Hippocampal formation (tissue), 2 donors: ENCODE measurements at regions not wholly inside any gene's neighbourhood (a gene's known extent, or its start where the extent isn't known, plus 50 kb on each side); places are given as distances from the start of the nearest gene placed in this dataset.

ENCODE experiments used
- DNase-seq, 2 donors: peaks; one replicate each; lab custom pipeline; 2025; lab: John Stamatoyannopoulos, UW

DNA sequence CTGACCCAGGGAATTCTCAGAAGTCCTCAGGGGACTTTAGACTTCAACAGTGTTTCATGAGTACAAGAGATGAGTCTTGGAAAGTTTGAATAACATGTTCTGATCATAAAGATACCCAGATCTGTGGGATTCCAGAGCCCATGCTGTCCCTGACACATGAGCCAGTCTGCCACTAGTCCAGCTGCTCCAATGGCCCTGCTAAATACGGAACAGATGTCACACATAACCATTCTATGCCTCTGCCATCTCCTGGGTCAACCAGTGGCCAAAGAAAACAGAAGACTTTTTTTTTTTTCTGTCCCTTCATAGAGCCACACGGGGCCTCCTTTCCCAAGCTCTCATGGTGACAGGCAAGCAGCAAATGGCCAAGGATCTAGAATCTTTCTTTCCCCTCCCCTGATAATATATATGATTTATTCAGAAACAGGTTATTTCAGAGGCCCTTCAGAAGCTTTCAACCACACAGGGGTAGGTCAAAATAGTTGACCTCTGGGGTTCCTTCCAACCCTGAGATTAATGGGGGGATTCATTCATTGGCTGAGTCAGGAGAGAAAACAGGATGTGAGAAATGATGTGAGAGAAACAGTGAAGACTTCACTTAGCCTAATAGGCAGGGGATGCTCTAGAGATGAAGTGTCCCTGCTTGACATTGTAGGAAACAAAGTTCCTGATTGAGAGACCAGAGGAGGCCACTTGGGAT is 367.7 kb downstream of the CDK5RAP2 start:
- DNase-seq, result no peak

- no peak for DNase-seq
Measured at GRCh38 chr9:120210274-120210673, 369.7 kb downstream of the CDK5RAP2 start.

DNA sequence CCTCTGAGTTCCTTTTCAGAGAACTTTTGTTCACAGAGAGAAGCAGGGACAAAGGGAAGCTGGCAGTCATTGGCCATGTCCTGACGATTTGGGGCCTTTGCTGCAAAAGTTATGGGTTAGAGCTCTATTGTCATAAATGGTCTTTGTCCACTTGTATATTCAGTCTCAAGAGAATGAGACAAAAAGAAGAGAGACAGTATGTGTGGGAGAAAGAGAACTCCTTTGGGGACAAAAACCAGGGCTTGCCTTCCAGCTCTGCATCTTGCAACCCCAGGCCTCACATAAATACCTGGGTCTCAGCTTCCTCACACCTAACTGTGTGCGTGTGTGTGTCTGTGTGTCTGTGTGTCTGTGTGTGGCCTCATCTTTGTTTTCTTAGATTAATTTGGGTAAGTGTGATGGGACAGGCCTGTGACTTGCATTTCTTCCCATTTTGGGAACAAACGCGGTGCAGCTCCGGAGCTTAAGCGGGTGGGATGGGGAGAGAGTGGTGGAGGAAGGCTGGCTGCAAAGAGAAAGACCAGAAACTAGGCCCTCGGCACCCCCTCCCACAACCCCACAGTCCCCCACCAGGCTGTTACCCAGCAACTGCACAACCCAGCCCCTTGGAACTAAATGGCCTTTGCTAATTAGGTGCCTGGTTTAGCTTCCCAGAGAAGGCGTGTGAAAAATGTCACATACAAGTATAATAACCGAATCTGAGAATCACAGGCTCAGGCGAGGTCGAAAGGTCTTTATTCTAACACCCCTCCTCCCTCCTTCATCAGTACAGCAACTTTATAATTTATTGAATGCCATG is 376.9 kb downstream of the CDK5RAP2 start:
- no peak for DNase-seq

DNA sequence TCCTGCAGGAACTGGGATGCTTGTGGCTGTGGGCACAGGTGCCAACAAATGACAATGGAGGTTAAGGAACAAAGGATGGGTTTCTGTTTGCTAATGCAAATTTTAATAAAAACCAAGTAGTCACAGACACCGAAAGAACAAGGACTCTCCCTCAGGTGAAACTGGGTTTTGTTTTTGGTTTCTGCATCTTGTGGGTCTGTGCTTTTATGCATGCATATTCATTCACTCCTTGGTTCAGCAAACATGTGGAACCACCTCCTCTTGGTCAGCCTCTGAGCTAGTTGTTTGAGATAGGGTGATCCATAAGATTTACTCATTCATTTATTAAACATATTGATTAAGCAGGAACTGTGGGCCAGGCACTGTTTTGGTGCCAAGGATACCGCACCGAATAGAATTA is 381.9 kb downstream of the CDK5RAP2 start:
- no peak for DNase-seq

GRCh38 chr9:120197605-120198004 is 382.4 kb downstream of the CDK5RAP2 start:
- no peak for DNase-seq

DNA sequence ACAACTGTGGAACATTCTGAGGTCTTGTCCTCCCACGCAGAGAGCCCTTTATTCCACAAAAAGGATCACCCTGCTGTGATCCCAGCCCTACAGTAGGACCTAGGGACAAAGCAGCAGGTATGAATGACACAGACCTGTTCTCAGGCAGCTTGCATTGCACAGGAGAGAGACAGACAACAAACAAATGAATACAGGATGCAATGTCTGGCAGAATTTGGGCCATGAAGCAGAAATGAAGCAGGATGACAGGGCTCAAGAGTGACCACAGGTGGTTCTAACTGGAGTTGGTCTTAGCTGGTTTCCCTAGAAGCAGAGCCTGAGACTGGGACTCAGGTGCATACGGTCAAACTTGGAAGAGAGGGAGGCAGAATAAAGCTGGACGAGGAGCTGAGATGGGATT is 388.8 kb downstream of the CDK5RAP2 start:
- DNase-seq, result no peak

- no peak for DNase-seq
Measured at GRCh38 chr9:120187758-120188157, 392.2 kb downstream of the CDK5RAP2 start.

DNA sequence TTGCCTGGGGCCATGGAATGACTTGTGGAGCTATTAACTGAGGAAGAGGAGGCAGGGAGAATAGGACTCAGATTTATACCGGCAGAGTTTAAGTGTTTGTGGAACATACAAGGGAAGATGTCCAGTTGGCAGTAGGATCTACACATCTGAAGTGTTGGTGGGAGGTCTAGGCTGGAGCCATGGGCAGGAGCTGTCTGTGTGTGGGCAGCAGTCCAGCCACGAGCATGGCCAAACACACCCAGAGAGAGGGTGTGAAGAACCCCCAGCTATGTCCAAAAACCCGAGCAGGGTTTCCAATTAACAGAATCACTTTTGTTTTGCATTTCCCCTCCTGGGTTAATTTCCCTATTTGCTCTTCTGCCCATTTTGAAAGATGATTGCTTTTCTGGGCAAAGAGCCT is 393.7 kb downstream of the CDK5RAP2 start:
- no peak for DNase-seq

DNA sequence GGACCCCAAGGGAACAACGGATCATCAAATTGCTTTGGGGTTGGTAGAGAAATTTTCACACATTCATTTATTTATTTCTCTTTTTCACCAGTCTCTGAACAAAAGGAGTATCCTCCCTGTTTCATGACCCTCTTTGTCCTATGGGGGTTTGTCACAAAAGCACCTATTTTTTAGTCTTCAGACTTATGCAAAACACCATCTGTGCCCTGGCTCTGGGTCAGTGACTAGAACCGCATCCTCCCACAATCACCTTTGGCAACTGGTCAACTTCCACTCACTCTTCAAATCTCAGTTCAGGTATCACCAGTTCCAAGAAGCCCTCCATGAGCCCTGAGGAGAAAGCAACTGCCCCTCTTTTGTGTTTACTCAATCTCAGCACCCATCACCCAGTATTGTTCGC is 395.7 kb downstream of the CDK5RAP2 start:
- no peak for DNase-seq

- DNase-seq, result no peak
Measured at GRCh38 chr9:120183615-120184014, 396.4 kb downstream of the CDK5RAP2 start.

- no peak for DNase-seq
Measured at GRCh38 chr9:120182011-120182410, 398.0 kb downstream of the CDK5RAP2 start.

GRCh38 chr9:120177121-120177520 is 402.8 kb downstream of the CDK5RAP2 start:
- no peak for DNase-seq

DNA sequence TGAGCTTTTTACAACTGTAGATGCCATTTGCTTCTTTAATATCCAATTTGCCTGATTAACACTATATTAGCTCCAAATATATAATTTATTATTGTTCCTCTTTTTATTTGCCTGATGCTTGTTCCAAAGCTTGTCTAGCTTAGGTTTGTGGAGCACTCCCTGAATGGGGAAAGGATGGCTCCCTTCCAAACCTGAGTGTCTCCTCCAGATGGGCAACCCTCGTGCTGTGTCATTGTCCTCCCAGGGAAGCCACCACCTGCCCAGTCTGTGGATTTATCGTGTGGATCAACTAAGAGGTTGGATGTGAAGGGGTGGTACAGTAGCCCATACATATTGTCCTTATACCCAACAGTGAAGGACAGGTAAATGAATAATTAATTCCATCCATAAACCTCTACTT is 404.9 kb downstream of the CDK5RAP2 start:
- DNase-seq, result no peak

DNA sequence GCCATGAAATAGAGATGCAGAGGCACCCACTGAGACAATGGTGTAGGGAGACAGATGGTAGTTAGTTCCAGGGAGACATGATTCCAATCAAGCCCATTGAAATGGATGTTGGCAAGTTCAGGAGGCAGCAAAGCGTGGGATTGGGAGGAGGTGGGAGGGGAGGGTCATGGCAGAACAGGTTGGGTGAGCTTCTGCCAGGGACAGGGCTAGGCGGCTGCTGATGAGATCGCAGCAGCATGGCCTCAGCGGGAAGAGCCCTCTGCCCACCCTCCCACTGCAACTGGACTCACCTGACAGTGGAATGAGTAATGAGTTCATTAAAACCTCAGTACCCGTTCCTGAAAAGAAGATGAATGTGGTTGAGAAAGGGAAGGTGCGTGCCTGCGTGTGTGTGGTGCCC is 418.2 kb downstream of the CDK5RAP2 start:
- DNase-seq, result no peak

DNA sequence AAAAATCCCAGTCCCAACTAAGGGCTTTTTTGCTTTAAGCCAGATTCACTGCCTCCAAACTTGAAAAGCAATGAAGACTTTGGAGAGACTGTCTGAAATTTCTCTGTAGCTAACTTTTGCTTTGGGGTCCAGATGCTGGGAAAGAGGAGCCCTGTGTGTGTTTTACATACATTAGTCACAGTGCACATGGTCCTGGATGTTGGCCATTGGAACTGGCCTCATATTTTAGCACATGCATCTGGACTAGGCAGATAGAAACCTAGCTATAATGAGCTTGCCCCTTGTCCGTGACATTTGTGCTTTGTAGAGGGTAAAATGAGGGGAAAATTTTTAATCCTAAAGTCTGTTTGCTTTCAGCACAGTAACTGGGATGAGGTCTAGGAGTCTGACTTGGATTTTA is 421.7 kb downstream of the CDK5RAP2 start:
- no peak for DNase-seq

DNA sequence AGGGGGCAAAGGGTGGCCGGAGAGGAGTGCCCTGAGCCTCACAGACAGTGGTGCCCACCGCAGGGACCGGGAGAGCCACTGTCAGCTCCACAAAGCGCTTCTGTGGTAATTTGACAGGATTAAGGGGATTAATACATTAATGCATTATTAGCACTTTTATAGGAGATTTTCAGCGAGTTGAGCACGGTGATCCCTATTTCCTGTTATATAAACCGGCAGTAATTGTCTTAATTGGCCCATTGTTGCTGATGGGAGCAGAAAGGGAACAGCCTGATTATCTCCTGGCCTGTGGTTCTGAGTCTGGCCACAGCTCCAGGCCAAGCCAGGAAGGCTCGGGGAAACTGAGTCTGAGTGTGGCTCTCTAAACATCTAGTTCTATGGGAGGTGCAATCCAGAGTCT is 423.6 kb downstream of the CDK5RAP2 start:
- DNase-seq, result no peak

DNA sequence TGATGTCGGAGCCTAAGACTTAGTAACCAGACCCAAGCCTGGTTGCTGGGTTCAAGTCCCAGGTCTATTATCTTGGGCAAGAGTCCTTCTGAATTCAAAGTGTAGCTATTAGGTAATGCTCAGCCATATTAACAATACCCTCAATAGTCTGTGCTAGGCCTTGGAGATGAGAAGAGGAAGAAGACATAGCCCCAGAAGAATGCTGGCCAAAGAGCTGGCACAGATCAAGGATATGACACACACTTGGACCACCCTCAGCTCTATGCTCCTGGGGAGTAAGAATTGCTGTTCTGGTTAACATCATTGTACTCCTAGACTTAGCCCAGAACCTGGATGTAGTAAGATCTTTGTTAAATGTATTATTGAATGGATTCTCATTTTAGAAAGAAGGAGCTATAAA is 426.7 kb downstream of the CDK5RAP2 start:
- no peak for DNase-seq

DNA sequence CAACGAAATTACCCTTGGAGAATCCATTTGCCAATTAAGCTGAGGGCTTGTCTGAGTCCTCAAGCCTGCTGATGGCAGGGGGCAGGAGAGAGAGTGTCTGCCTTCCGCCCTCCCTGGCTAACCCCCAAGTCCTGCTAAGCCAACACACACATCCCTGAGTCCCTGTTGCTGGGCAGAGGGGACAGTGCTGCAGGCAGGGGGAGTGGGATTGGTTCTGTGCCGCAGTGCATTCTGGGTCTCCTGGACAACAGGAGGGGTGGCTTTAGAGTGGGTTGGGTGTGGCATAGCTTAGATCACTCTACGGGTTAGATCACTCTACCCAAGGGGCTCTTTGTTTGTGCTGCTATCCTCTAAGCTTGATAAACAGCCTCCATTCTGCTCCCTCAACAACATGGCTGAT is 427.7 kb downstream of the CDK5RAP2 start:
- no peak for DNase-seq

DNA sequence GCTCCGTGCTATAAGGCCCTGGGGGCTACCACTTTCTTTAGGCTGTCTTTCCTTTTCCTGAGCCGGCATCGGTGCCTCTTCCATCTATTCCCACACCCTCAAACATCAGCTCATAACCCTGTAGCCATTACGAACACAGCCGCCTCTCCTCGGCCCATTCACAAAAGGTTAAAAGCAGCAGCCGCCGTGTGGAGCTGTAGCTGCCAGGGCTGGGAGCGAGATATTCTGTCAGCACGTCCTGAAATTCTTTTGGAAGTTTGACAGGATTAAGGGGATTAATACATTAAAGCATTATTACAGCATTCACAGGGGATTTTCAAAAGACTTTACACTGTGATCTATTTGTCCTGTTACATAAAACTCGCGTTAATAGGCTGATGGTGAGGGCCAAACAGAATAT is 428.2 kb downstream of the CDK5RAP2 start:
- no peak for DNase-seq

DNA sequence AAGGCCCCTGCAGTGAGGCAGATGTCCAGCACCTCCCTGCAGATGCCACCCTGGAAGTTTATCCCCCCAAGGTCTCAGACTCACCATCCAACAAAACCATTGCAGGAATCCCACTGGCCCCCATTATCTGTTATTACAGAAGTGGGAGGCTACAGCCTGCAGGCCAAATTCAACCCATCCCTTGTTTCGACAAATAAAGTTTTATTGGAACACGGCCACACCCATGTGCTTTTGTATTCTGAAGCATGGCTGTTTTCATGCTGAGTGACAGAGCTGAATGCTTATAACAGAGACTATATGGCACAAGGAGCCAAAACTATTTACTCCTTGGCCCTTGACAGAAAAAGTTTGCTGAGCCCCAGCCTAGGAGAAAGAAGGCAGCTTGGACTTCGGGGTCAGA is 428.8 kb downstream of the CDK5RAP2 start:
- DNase-seq, result no peak

DNA sequence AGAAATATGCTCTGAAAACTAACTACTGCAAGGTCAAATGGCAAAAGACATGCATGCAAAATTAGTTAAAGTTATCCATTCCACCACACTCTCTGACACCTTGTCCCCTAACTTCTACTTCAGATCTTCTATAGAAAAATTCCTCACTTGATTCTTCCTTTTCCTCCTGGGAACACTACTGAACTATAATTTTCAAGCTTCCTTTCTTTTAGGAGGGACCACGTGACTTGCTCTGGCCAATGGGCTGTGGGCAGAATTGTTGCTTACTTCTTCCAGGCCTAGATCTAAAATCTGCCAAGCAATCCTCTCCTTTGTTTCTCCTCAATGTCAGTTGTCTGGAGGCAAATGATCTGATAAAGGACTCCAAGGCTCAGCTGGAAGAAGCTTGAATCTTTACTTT is 441.0 kb downstream of the CDK5RAP2 start:
- DNase-seq, result no peak

DNA sequence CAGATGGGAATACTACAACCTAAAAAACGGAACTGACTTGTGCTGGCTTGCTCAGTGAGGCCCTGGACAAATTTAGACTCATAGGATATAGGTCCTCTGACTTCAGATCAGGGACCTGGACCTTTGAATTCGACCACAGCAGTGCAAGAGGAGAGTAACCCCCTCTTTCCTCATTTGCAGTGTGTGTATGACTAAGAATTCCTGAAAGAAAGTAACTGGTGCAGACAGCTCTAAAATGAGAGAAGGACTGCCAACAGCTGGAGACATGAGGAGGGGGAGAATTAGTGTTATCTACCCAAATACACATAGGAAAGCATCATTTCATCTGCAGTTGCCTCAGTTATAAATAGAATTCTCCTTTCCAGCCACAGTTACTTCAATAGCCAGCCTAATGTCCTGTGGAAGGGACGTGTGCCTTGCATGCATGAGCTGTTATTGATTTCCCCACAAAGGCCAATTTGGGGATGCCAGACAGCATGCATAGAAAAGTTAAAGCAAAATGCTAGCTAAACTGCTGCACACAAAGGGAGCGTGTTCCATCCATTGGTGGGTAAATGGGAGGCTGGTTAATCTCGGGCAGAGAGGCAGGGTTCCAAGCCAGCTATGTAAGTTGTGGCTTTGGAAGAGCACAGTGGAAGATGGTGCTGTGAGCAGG is 442.7 kb downstream of the CDK5RAP2 start:
- DNase-seq, result no peak

DNA sequence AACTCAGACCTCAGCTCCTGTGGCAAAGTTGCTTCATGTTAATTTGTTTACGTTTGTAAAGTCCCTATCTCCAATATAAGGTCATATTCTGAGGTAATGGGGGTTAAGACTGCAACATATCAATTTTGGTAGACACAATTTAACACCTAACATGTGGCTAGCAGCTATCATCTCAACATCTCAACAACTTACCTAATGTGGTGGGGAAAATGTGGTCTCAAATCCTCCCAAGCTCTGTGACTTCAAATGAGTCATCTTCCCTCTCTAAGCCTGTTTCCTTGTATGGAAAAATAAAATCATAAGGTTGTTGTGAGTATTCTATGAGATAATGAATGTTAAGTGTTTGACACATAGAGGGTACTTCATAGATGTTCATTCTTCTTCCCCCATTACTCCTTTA is 443.3 kb downstream of the CDK5RAP2 start:
- DNase-seq, result no peak
